ENCODE measurements at regions not wholly inside any gene's neighbourhood (a gene's known extent, or its start where the extent isn't known, plus 50 kb on each side); places are given as distances from the start of the nearest gene placed in this dataset.

GRCh38 chr3:11089931-11090330, 64.4 kb upstream of the HRH1 start:
- no peak for DNase-seq

DNA sequence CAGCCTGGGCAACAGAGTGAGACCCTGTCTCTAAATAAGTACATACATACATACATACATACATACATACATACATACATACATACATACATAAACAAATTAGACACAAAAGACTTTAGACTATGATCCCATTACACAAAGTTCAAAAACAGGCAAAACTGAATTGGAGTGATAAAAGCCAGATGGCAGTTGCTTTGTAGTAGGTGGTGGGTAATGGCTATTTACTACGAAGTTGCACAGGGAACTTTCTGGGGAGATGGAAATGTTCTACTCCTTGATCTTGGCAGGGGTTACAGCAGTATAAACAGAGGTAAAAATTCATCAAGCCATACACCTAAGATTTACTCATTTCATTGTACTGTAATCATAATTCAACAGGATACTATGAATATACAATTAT, 63.7 kb upstream of the HRH1 start:
- DNase-seq: no peak

- DNase-seq: no peak
Observed at GRCh38 chr3:11091088-11091590, 63.2 kb upstream of the HRH1 start.

DNA sequence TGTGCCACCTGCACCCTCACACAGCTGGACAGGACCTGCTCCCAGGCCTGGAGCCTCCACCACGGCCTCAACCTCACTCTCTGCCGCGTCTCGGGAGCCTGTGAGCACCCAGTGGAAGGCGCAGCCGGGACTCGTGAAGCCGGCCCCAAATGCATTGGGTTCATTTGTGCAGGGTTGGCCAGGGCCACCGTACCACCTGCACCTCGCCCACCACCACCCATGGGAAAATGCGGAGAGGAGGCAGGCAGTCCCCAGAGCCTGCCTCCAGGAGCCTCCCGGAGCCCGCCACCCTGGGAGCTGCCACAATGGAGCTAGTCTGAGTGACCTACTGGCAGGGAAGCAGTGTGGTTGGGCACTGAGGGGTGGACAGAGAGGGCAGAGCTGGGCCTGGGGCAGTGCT, 62.5 kb upstream of the HRH1 start:
- DNase-seq: no peak

GRCh38 chr3:11093823-11094340, 60.4 kb upstream of the HRH1 start:
- DNase-seq: no peak

DNA sequence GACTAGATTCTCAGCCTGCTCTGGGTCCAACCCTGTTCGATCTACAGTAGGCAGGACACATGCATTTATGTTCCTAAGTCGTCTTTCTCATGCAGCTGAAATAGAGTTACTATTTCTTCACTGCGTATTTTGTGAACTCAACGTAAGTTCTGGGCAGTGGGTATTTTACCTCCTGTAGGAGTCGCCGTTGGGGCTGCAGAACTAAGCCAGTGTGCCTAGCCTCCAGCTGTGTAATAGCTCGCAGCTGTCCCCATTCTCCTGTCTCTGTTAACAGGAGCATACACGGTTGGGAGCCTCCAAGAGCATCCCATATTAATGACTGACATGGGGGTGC, 58.4 kb upstream of the HRH1 start:
- DNase-seq: no peak

GRCh38 chr3:11096266-11097139, 57.8 kb upstream of the HRH1 start:
- DNase-seq: peak; percentile 70

DNA sequence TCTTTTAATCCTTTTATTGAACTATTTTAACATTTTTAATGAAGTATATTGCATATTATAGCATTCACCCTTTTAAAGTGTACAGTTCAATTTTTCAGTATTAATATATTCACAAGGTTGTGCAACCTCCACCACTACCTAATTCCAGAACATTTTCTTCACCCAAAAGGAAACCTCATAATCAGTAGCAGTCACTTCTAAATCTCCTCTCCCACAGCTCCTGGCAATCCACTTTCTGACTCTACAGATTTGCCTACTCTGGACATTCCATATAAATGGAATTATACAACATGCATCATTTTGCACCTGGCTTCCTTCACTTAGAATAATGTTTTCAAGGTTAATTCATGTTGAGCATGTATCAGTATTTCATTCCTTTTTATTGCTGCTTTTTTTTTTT, 55.0 kb upstream of the HRH1 start:
- no peak for DNase-seq
